Neural cell (in vitro differentiated cells): ENCODE measurements at regions not wholly inside any gene's neighbourhood (a gene's known extent, or its start where the extent isn't known, plus 50 kb on each side); places are given as distances from the start of the nearest gene placed in this dataset.

Source experiments
- H2AFZ ChIP-seq: fragments of 200-600, 300-800 bp; sonication (generic), shearing (Covaris generic); 2 replicates; pipeline ENCODE4 v1.6.0; 2014; ENCODE audit warnings: low read depth, mild to moderate bottlenecking, antibody characterized with exemption, low read length, moderate library complexity
- H3F3A ChIP-seq: fragments of 200-600 bp; shearing (Covaris generic); 2 replicates; pipeline ENCODE4 v1.6.1; 2016; ENCODE audit warnings: mild to moderate bottlenecking, moderate library complexity, mixed read lengths, antibody characterized with exemption, low read length; ENCODE audit not compliant: insufficient read depth, poor library complexity, severe bottlenecking
- H3K27ac ChIP-seq: fragments of 200-600, 300-800 bp; sonication (generic), shearing (Covaris generic); 2 replicates; pipeline ENCODE4 v1.5.1; 2014; ENCODE audit warnings: mild to moderate bottlenecking, low read length, moderate library complexity
- H3K27me3 ChIP-seq: fragments of 300-800, 200-600 bp; sonication (generic), shearing (Covaris generic); 2 replicates; pipeline ENCODE4 v1.6.0; 2014; ENCODE audit warnings: mild to moderate bottlenecking, low read depth, low read length, moderate library complexity; ENCODE audit not compliant: insufficient read depth
- H3K36me3 ChIP-seq: fragments of 300-800, 200-600 bp; sonication (generic), shearing (Covaris generic); 2 replicates; pipeline ENCODE4 v1.5.1; 2014; ENCODE audit warnings: mild to moderate bottlenecking, antibody characterized with exemption, low read length, moderate library complexity; ENCODE audit not compliant: insufficient read depth
- H3K4me2 ChIP-seq: fragments of 300-800, 200-600 bp; sonication (generic), shearing (Covaris generic); 2 replicates; pipeline ENCODE4 v1.6.0; 2014; ENCODE audit warnings: mild to moderate bottlenecking, low read length
- H3K4me3 ChIP-seq: fragments of 300-800, 200-600 bp; sonication (generic), shearing (Covaris generic); 2 replicates; pipeline ENCODE4 v1.5.1; 2014; ENCODE audit warnings: mild to moderate bottlenecking, low read length, moderate library complexity
- H3K79me2 ChIP-seq: fragments of 200-600 bp; shearing (Covaris generic); replicated peaks from 2 replicates; pipeline ENCODE4 v1.6.0; 2014; ENCODE audit warnings: mild to moderate bottlenecking, low read length, moderate library complexity; ENCODE audit not compliant: insufficient read depth
- H3K9ac ChIP-seq: fragments of 300-800, 200-600 bp; sonication (generic), shearing (Covaris generic); 2 replicates; pipeline ENCODE4 v1.6.1; 2016; ENCODE audit warnings: mild to moderate bottlenecking, low read length, mixed read lengths
- H3K9me2 ChIP-seq: fragments of 200-600 bp; shearing (Covaris generic); 2 replicates; pipeline ENCODE4 v1.6.1; 2016; ENCODE audit warnings: mild to moderate bottlenecking, low read length, mixed read lengths; ENCODE audit not compliant: insufficient read depth
- H3K9me3 ChIP-seq: fragments of 200-600, 300-800 bp; sonication (generic), shearing (Covaris generic); 2 replicates; pipeline ENCODE4 v1.6.1; 2016; ENCODE audit warnings: mild to moderate bottlenecking, mixed run types, low read length, moderate library complexity, mixed read lengths
- H4K20me1 ChIP-seq: fragments of 200-600 bp; shearing (Covaris generic); 2 replicates; pipeline ENCODE4 v1.6.1; 2016; ENCODE audit warnings: mild to moderate bottlenecking, mixed run types; ENCODE audit not compliant: insufficient read depth
- EP300 ChIP-seq: fragments of 450-650 bp; conservative IDR thresholded peaks from 2 replicates; pipeline ENCODE4 v1.6.1; 2014; ENCODE audit warnings: antibody characterized with exemption, mild to moderate bottlenecking, moderate library complexity; ENCODE audit not compliant: poor library complexity, severe bottlenecking
- EZH2 ChIP-seq: fragments of 200-600, 300-800 bp; shearing (Covaris generic), sonication (generic); IDR thresholded peaks from 2 replicates; pipeline ENCODE4 v1.6.1; 2014; ENCODE audit warnings: antibody characterized with exemption, low read length, borderline replicate concordance, mild to moderate bottlenecking; ENCODE audit not compliant: insufficient read depth, poor library complexity, severe bottlenecking
- MXI1 ChIP-seq: fragments of 450-650 bp; conservative IDR thresholded peaks from 2 replicates; pipeline ENCODE4 v1.6.1; 2014; ENCODE audit warnings: antibody characterized with exemption, mild to moderate bottlenecking; ENCODE audit not compliant: poor library complexity, severe bottlenecking
- RAD21 ChIP-seq: fragments of 450-650 bp; conservative IDR thresholded peaks from 2 replicates; pipeline ENCODE4 v1.6.1; 2014; ENCODE audit warnings: antibody characterized with exemption, mild to moderate bottlenecking, moderate library complexity
- SMC3 ChIP-seq: fragments of 450-650 bp; conservative IDR thresholded peaks from 2 replicates; pipeline ENCODE4 v1.6.1; 2014; ENCODE audit warnings: antibody characterized with exemption, mild to moderate bottlenecking, moderate library complexity; ENCODE audit not compliant: poor library complexity
- TAF1 ChIP-seq: IDR thresholded peaks from 2 replicates; pipeline ENCODE4 v1.6.1; 2012; ENCODE audit warnings: low read depth
- TF ChIP-seq, protein P1 (sequence below): fragments of 450-650 bp; IDR thresholded peaks from 2 replicates; pipeline ENCODE4 v1.5.1; 2014; ENCODE audit warnings: antibody characterized with exemption, mild to moderate bottlenecking, moderate library complexity; ENCODE audit not compliant: poor library complexity, severe bottlenecking
- TF ChIP-seq, protein P2 (sequence below): IDR thresholded peaks from 2 replicates; pipeline ENCODE4 v1.6.1; 2012; ENCODE audit warnings: borderline replicate concordance

DNA sequence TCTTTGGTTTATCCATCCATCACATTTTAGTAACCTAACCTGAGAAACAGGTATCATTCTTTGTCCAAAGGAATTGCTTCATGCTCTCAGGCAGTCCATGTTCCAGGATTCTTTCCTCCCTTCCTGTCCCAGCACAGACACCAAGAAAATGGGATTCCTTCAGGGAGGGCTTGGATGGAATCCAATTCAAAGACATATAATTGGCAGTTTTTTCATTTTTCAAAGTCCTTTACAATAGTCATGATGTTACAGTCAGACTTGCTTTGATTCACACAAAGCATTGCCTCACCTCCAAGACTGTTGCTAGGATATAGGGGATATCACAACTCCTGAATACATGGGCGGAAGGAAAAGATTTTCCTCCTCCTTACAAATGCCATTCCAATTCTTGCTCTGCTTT, 241.4 kb upstream of the ACVR2A start:
- Histone ChIP-seq H3K9ac (no peak overlapping the region), H3K27ac (no peak overlapping the region), H3K4me3 (no peak overlapping the region), H4K20me1 (no peaks in the 10 kb centered on the region), H3K9me3 (no peaks in the 10 kb centered on the region), H3K27me3 (no peaks in the 10 kb centered on the region), H3K36me3 (no peaks in the 10 kb centered on the region), H3F3A (no peaks in the 10 kb centered on the region), H3K79me2 (no peaks in the 10 kb centered on the region), H2AFZ (no peak overlapping the region), H3K9me2 (no peaks in the 10 kb centered on the region), H3K4me2 (no peak overlapping the region)
- TF ChIP-seq EP300 (no peak), SMC3 (no peak), RAD21 (no peak)
- TF ChIP-seq, protein P1, sequence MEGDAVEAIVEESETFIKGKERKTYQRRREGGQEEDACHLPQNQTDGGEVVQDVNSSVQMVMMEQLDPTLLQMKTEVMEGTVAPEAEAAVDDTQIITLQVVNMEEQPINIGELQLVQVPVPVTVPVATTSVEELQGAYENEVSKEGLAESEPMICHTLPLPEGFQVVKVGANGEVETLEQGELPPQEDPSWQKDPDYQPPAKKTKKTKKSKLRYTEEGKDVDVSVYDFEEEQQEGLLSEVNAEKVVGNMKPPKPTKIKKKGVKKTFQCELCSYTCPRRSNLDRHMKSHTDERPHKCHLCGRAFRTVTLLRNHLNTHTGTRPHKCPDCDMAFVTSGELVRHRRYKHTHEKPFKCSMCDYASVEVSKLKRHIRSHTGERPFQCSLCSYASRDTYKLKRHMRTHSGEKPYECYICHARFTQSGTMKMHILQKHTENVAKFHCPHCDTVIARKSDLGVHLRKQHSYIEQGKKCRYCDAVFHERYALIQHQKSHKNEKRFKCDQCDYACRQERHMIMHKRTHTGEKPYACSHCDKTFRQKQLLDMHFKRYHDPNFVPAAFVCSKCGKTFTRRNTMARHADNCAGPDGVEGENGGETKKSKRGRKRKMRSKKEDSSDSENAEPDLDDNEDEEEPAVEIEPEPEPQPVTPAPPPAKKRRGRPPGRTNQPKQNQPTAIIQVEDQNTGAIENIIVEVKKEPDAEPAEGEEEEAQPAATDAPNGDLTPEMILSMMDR: no peak
- TF ChIP-seq, protein P2, sequence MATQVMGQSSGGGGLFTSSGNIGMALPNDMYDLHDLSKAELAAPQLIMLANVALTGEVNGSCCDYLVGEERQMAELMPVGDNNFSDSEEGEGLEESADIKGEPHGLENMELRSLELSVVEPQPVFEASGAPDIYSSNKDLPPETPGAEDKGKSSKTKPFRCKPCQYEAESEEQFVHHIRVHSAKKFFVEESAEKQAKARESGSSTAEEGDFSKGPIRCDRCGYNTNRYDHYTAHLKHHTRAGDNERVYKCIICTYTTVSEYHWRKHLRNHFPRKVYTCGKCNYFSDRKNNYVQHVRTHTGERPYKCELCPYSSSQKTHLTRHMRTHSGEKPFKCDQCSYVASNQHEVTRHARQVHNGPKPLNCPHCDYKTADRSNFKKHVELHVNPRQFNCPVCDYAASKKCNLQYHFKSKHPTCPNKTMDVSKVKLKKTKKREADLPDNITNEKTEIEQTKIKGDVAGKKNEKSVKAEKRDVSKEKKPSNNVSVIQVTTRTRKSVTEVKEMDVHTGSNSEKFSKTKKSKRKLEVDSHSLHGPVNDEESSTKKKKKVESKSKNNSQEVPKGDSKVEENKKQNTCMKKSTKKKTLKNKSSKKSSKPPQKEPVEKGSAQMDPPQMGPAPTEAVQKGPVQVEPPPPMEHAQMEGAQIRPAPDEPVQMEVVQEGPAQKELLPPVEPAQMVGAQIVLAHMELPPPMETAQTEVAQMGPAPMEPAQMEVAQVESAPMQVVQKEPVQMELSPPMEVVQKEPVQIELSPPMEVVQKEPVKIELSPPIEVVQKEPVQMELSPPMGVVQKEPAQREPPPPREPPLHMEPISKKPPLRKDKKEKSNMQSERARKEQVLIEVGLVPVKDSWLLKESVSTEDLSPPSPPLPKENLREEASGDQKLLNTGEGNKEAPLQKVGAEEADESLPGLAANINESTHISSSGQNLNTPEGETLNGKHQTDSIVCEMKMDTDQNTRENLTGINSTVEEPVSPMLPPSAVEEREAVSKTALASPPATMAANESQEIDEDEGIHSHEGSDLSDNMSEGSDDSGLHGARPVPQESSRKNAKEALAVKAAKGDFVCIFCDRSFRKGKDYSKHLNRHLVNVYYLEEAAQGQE: no peak

DNA sequence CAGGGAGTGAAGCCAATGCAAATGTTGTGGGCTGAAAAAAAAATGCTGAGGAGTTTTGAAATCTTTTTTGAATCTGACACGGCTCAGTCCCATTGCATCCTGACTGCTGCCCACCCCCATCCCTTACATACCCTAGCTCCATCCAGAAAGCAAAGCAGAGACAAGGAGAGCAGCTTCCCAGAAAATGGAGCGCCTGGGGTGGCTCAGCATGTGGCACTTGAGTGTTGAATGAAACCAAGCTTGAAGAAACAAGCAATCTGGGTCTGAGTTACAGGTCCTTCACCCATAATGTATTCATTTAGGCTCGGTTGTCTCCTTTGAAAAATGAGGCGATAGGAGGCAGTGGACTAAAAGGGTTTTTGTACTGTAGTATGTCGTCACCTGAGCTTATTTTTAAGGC, 244.2 kb upstream of the ACVR2A start:
- Histone ChIP-seq H3K4me2 (no peak overlapping the region), H3K9me3 (no peaks in the 10 kb centered on the region), H2AFZ (no peak overlapping the region), H3F3A (no peaks in the 10 kb centered on the region), H3K79me2 (no peaks in the 10 kb centered on the region), H3K9ac (no peak overlapping the region), H3K9me2 (no peaks in the 10 kb centered on the region), H3K4me3 (no peak overlapping the region), H3K27me3 (no peaks in the 10 kb centered on the region), H3K27ac (no peak overlapping the region), H3K36me3 (no peaks in the 10 kb centered on the region), H4K20me1 (no peaks in the 10 kb centered on the region)
- TF ChIP-seq, protein P1: no peak
- TF ChIP-seq EZH2 (no peak), MXI1 (no peak), TAF1 (no peak), SMC3 (no peak), EP300 (no peak)
- TF ChIP-seq, protein P2: no peak
